HG03045 (cell line): ENCODE measurements at regions not wholly inside any gene's neighbourhood (a gene's known extent, or its start where the extent isn't known, plus 50 kb on each side); places are given as distances from the start of the nearest gene placed in this dataset.

ENCODE experiments used
- ATAC-seq: cut with Tn5 transposase; IDR thresholded peaks from one replicate; pipeline ENCODE4 v1.9.1; 2021; ENCODE audit warnings: mild to moderate bottlenecking, moderate library complexity; ENCODE audit not compliant: unreplicated experiment

GRCh38 chr12:88251798-88252197 lies 109.7 kb downstream of the TMTC3 start:
- ATAC-seq, result no peak

GRCh38 chr12:88253371-88253978 lies 111.4 kb downstream of the TMTC3 start:
- no peak for ATAC-seq

- no peak for ATAC-seq
Measured at GRCh38 chr12:88255224-88255623, 113.1 kb downstream of the TMTC3 start.

- ATAC-seq, result no peak
Measured at GRCh38 chr12:88255847-88256246, 113.7 kb downstream of the TMTC3 start.

GRCh38 chr12:88258396-88258795 lies 116.3 kb downstream of the TMTC3 start:
- no peak for ATAC-seq

GRCh38 chr12:88266806-88267360 lies 124.8 kb downstream of the TMTC3 start:
- no peak for ATAC-seq

- no peak for ATAC-seq
Measured at GRCh38 chr12:88267630-88268029, 125.5 kb downstream of the TMTC3 start.

GRCh38 chr12:88272456-88272855 lies 130.3 kb downstream of the TMTC3 start:
- ATAC-seq, result no peak

- ATAC-seq, result no peak
Measured at GRCh38 chr12:88273450-88273849, 131.3 kb downstream of the TMTC3 start.

GRCh38 chr12:88273875-88274274 lies 131.8 kb downstream of the TMTC3 start:
- no peak for ATAC-seq

- no peak for ATAC-seq
Measured at GRCh38 chr12:88291498-88292131, 149.5 kb downstream of the TMTC3 start.

GRCh38 chr12:88298014-88298682 lies 156.0 kb downstream of the TMTC3 start:
- no peak for ATAC-seq

- no peak for ATAC-seq
Measured at GRCh38 chr12:88298761-88299242, 156.7 kb downstream of the TMTC3 start.

GRCh38 chr12:88299567-88300101 lies 157.5 kb downstream of the TMTC3 start:
- peak; percentile 94 for ATAC-seq

GRCh38 chr12:88300931-88301330 lies 158.8 kb downstream of the TMTC3 start:
- ATAC-seq, result no peak

GRCh38 chr12:88303335-88303734 lies 161.2 kb downstream of the TMTC3 start:
- no peak for ATAC-seq

GRCh38 chr12:88305254-88305890 lies 163.3 kb downstream of the TMTC3 start:
- ATAC-seq, result no peak

- no peak for ATAC-seq
Measured at GRCh38 chr12:88306471-88307069, 164.5 kb downstream of the TMTC3 start.

- no peak for ATAC-seq
Measured at GRCh38 chr12:88307961-88308360, 165.9 kb downstream of the TMTC3 start.

GRCh38 chr12:88308825-88309224 lies 166.7 kb downstream of the TMTC3 start:
- ATAC-seq, result no peak

- no peak for ATAC-seq
Measured at GRCh38 chr12:88309546-88309945, 167.4 kb downstream of the TMTC3 start.
